ENCODE measurements at regions not wholly inside any gene's neighbourhood (a gene's known extent, or its start where the extent isn't known, plus 50 kb on each side); places are given as distances from the start of the nearest gene placed in this dataset.
"Not testable (repeated sequence)": the region's sequence is repeated elsewhere in the genome, so short reads cannot be mapped to it uniquely, and the experiment has no call there.

- H3K27me3 ChIP-seq (replicated peaks in 1 of 4; ENCODE audit: control extremely low read depth in 1 of 4, control insufficient read depth in 3 of 4, insufficient read depth in 4 of 4, low read length in 3 of 4); CTCF ChIA-PET; intact Hi-C loops (cut with micrococcal nuclease); DNase-seq; H3K4me1 Mint-ChIP-seq; H3K27ac Mint-ChIP-seq; H3K36me3 ChIP-seq (replicated peaks in 1 of 2; ENCODE audit: control extremely low read depth in 1 of 2, control insufficient read depth in 1 of 2, extremely low read depth in 1 of 2, insufficient read depth in 2 of 2, low read length in 1 of 2); H3K4me3 ChIP-seq (ENCODE audit: control extremely low read depth in 1 of 5, extremely low read depth in 1 of 5, insufficient read depth in 1 of 5, low read depth in 2 of 5, low read length in 4 of 5); POLR2A ChIA-PET; H3K9ac ChIP-seq (ENCODE audit: low read length); H4K20me1 ChIP-seq (ENCODE audit: control insufficient read depth, insufficient read depth, low read length, poor library complexity, severe bottlenecking); H3K27ac ChIP-seq (ENCODE audit: low read length in 2 of 2); H3K4me1 ChIP-seq (ENCODE audit: control insufficient read depth in 2 of 2, insufficient read depth in 2 of 2, low read length in 2 of 2); H3K79me2 ChIP-seq (ENCODE audit: control insufficient read depth, insufficient read depth, low read length); ATAC-seq (ENCODE audit: low read depth); H3K9me3 ChIP-seq (ENCODE audit: control extremely low read depth in 1 of 3, control insufficient read depth in 2 of 3, insufficient read depth in 1 of 3, low read length in 2 of 3); H3K9me3 Mint-ChIP-seq (ENCODE audit: insufficient read depth); H2AFZ ChIP-seq (ENCODE audit: insufficient read depth, low read depth, low read length, poor library complexity, severe bottlenecking); H3K4me3 Mint-ChIP-seq; H3K4me2 ChIP-seq (replicated peaks; ENCODE audit: low read depth, low read length, poor library complexity, severe bottlenecking); H3K27me3 Mint-ChIP-seq: not testable (repeated sequence)
- WGBS (ENCODE audit: insufficient coverage), result 87% methylated on average over 2 of the region's 3 CpGs
These were observed 984.4 kb downstream of the LTN1 start for GRCh38 chr21:28008245-28008644.

GRCh38 chr21:28003627-28004026 is 989.0 kb downstream of the LTN1 start:
- H3K9me3 Mint-ChIP-seq (ENCODE audit: insufficient read depth); DNase-seq: not testable (repeated sequence)

GRCh38 chr21:27996906-27997305 is 995.8 kb downstream of the LTN1 start:
- H3K4me1 ChIP-seq (ENCODE audit: control insufficient read depth in 2 of 2, insufficient read depth in 2 of 2, low read length in 2 of 2); H3K27ac ChIP-seq (ENCODE audit: low read length in 2 of 2); H3K27me3 Mint-ChIP-seq; H3K27me3 ChIP-seq (replicated peaks in 1 of 4; ENCODE audit: control extremely low read depth in 1 of 4, control insufficient read depth in 3 of 4, insufficient read depth in 4 of 4, low read length in 3 of 4); H2AFZ ChIP-seq (ENCODE audit: insufficient read depth, low read depth, low read length, poor library complexity, severe bottlenecking); CTCF ChIA-PET; H3K27ac Mint-ChIP-seq; intact Hi-C loops (cut with micrococcal nuclease); H4K20me1 ChIP-seq (ENCODE audit: control insufficient read depth, insufficient read depth, low read length, poor library complexity, severe bottlenecking); H3K9ac ChIP-seq (ENCODE audit: low read length); H3K4me1 Mint-ChIP-seq; POLR2A ChIA-PET; H3K79me2 ChIP-seq (ENCODE audit: control insufficient read depth, insufficient read depth, low read length); H3K9me3 Mint-ChIP-seq (ENCODE audit: insufficient read depth); H3K9me3 ChIP-seq (ENCODE audit: control extremely low read depth in 1 of 3, control insufficient read depth in 2 of 3, insufficient read depth in 1 of 3, low read length in 2 of 3); H3K36me3 ChIP-seq (replicated peaks in 1 of 2; ENCODE audit: control extremely low read depth in 1 of 2, control insufficient read depth in 1 of 2, extremely low read depth in 1 of 2, insufficient read depth in 2 of 2, low read length in 1 of 2); H3K4me3 ChIP-seq (ENCODE audit: control extremely low read depth in 1 of 5, extremely low read depth in 1 of 5, insufficient read depth in 1 of 5, low read depth in 2 of 5, low read length in 4 of 5); H3K4me3 Mint-ChIP-seq; H3K4me2 ChIP-seq (replicated peaks; ENCODE audit: low read depth, low read length, poor library complexity, severe bottlenecking); ATAC-seq (ENCODE audit: low read depth); DNase-seq: not testable (repeated sequence)
- WGBS (ENCODE audit: insufficient coverage), result 91% methylated on average over 4 of the region's 4 CpGs

More at GRCh38 chr21:28003627-28004026, 989.0 kb downstream of the LTN1 start:
- H3K36me3 ChIP-seq (replicated peaks in 1 of 2; ENCODE audit: control extremely low read depth in 1 of 2, control insufficient read depth in 1 of 2, extremely low read depth in 1 of 2, insufficient read depth in 2 of 2, low read length in 1 of 2); H3K4me1 ChIP-seq (ENCODE audit: control insufficient read depth in 2 of 2, insufficient read depth in 2 of 2, low read length in 2 of 2); H3K27me3 Mint-ChIP-seq; H3K4me2 ChIP-seq (replicated peaks; ENCODE audit: low read depth, low read length, poor library complexity, severe bottlenecking); H2AFZ ChIP-seq (ENCODE audit: insufficient read depth, low read depth, low read length, poor library complexity, severe bottlenecking); H3K9me3 ChIP-seq (ENCODE audit: control extremely low read depth in 1 of 3, control insufficient read depth in 2 of 3, insufficient read depth in 1 of 3, low read length in 2 of 3); H3K4me1 Mint-ChIP-seq; H3K27ac Mint-ChIP-seq; H3K4me3 Mint-ChIP-seq; POLR2A ChIA-PET; H4K20me1 ChIP-seq (ENCODE audit: control insufficient read depth, insufficient read depth, low read length, poor library complexity, severe bottlenecking); H3K4me3 ChIP-seq (ENCODE audit: control extremely low read depth in 1 of 5, extremely low read depth in 1 of 5, insufficient read depth in 1 of 5, low read depth in 2 of 5, low read length in 4 of 5); ATAC-seq (ENCODE audit: low read depth); H3K9ac ChIP-seq (ENCODE audit: low read length); intact Hi-C loops (cut with micrococcal nuclease); CTCF ChIA-PET; H3K27me3 ChIP-seq (replicated peaks in 1 of 4; ENCODE audit: control extremely low read depth in 1 of 4, control insufficient read depth in 3 of 4, insufficient read depth in 4 of 4, low read length in 3 of 4); H3K79me2 ChIP-seq (ENCODE audit: control insufficient read depth, insufficient read depth, low read length); H3K27ac ChIP-seq (ENCODE audit: low read length in 2 of 2): not testable (repeated sequence)
- no CpG with 5 or more reads among the region's 2 CpGs for WGBS (ENCODE audit: insufficient coverage)

- H3K27ac ChIP-seq (ENCODE audit: low read length in 2 of 2); H3K4me2 ChIP-seq (replicated peaks; ENCODE audit: low read depth, low read length, poor library complexity, severe bottlenecking); H3K9me3 Mint-ChIP-seq (ENCODE audit: insufficient read depth); H3K36me3 ChIP-seq (replicated peaks in 1 of 2; ENCODE audit: control extremely low read depth in 1 of 2, control insufficient read depth in 1 of 2, extremely low read depth in 1 of 2, insufficient read depth in 2 of 2, low read length in 1 of 2); H4K20me1 ChIP-seq (ENCODE audit: control insufficient read depth, insufficient read depth, low read length, poor library complexity, severe bottlenecking); H3K4me3 ChIP-seq (ENCODE audit: control extremely low read depth in 1 of 5, extremely low read depth in 1 of 5, insufficient read depth in 1 of 5, low read depth in 2 of 5, low read length in 4 of 5); H3K4me1 ChIP-seq (ENCODE audit: control insufficient read depth in 2 of 2, insufficient read depth in 2 of 2, low read length in 2 of 2); POLR2A ChIA-PET; H3K27me3 ChIP-seq (replicated peaks in 1 of 4; ENCODE audit: control extremely low read depth in 1 of 4, control insufficient read depth in 3 of 4, insufficient read depth in 4 of 4, low read length in 3 of 4); DNase-seq; H3K27me3 Mint-ChIP-seq; H3K9me3 ChIP-seq (ENCODE audit: control extremely low read depth in 1 of 3, control insufficient read depth in 2 of 3, insufficient read depth in 1 of 3, low read length in 2 of 3); CTCF ChIA-PET; H3K27ac Mint-ChIP-seq; ATAC-seq (ENCODE audit: low read depth); H2AFZ ChIP-seq (ENCODE audit: insufficient read depth, low read depth, low read length, poor library complexity, severe bottlenecking); H3K9ac ChIP-seq (ENCODE audit: low read length); H3K4me3 Mint-ChIP-seq; H3K4me1 Mint-ChIP-seq; H3K79me2 ChIP-seq (ENCODE audit: control insufficient read depth, insufficient read depth, low read length); intact Hi-C loops (cut with micrococcal nuclease): not testable (repeated sequence)
- WGBS (ENCODE audit: insufficient coverage), result 100% methylated on average over 1 of the region's 2 CpGs
These were observed 1007.9 kb downstream of the LTN1 start for GRCh38 chr21:27984663-27985325.
